Cardiac muscle cell (in vitro differentiated cells and primary cell): ENCODE measurements at regions not wholly inside any gene's neighbourhood (a gene's known extent, or its start where the extent isn't known, plus 50 kb on each side); places are given as distances from the start of the nearest gene placed in this dataset.

ENCODE experiments used
- DNase-seq, 2 donors: peaks; one replicate each; pipeline versions ENCODE4 v3.0.0 to v3.0.0-alpha.2; 2010 to 2017; ENCODE audit warnings: low read depth in 1 of 2, low spot score in 1 of 2
- H3K27ac ChIP-seq: fragments of 200-600 bp; sonication (generic); 2 replicates; pipeline ENCODE4 v1.5.1; 2016
- H3K27me3 ChIP-seq: fragments of 200-600 bp; sonication (generic); 2 replicates; pipeline ENCODE4 v1.6.0; 2016; ENCODE audit warnings: control low read depth
- H3K36me3 ChIP-seq: fragments of 200-600 bp; sonication (generic); 2 replicates; pipeline ENCODE4 v1.5.1; 2016; ENCODE audit warnings: control low read depth
- H3K4me1 ChIP-seq: fragments of 200-600 bp; sonication (generic); 2 replicates; pipeline ENCODE4 v1.8.1; 2017; ENCODE audit warnings: low read depth, mild to moderate bottlenecking, mixed run types
- H3K4me3 ChIP-seq: fragments of 200-600 bp; sonication (generic); 2 replicates; pipeline ENCODE4 v1.5.1; 2016; ENCODE audit warnings: mild to moderate bottlenecking
- H3K9me3 ChIP-seq: fragments of 200-600 bp; sonication (generic); 2 replicates; pipeline ENCODE4 v1.5.1; 2017; ENCODE audit warnings: low read depth, mild to moderate bottlenecking, control low read depth
- CTCF ChIP-seq: IDR thresholded peaks from 2 replicates; pipeline ENCODE4 v1.5.1; 2012; ENCODE audit warnings: low read depth, mild to moderate bottlenecking, low read length

GRCh38 chr5:4570047-4570995 is 569.8 kb upstream of the ADAMTS16 start:
- DNase-seq: no peak

GRCh38 chr5:4571248-4571948 is 568.7 kb upstream of the ADAMTS16 start:
- Histone ChIP-seq H3K36me3 (no peaks in the 10 kb centered on the region), H3K9me3 (no peaks in the 10 kb centered on the region), H3K27ac (no peak overlapping the region), H3K27me3 (no peaks in the 10 kb centered on the region), H3K4me1 (no peaks in the 10 kb centered on the region), H3K4me3 (no peak overlapping the region)
- no peak for DNase-seq
- TF ChIP-seq CTCF: no peak

More at GRCh38 chr5:4570047-4570995, 569.8 kb upstream of the ADAMTS16 start:
- no peak for TF ChIP-seq CTCF
- H3K4me3 ChIP-seq: no peak overlapping the region
- no peaks in the 10 kb centered on the region for H3K9me3 ChIP-seq
- no peak overlapping the region for H3K27ac ChIP-seq
- H3K36me3 ChIP-seq: no peaks in the 10 kb centered on the region
- no peaks in the 10 kb centered on the region for H3K27me3 ChIP-seq
- H3K4me1 ChIP-seq: no peaks in the 10 kb centered on the region

- no peak overlapping the region for H3K27ac ChIP-seq
- no peaks in the 10 kb centered on the region for H3K4me1 ChIP-seq
- no peak for DNase-seq
- no peaks in the 10 kb centered on the region for H3K36me3 ChIP-seq
- no peaks in the 10 kb centered on the region for H3K9me3 ChIP-seq
- no peaks in the 10 kb centered on the region for H3K27me3 ChIP-seq
- no peak for TF ChIP-seq CTCF
- H3K4me3 ChIP-seq: no peak overlapping the region
Observed at GRCh38 chr5:4572311-4573100, 567.6 kb upstream of the ADAMTS16 start.

GRCh38 chr5:4575608-4576007 is 564.5 kb upstream of the ADAMTS16 start:
- H3K4me3 ChIP-seq: no peak overlapping the region
- TF ChIP-seq CTCF: no peak

DNA sequence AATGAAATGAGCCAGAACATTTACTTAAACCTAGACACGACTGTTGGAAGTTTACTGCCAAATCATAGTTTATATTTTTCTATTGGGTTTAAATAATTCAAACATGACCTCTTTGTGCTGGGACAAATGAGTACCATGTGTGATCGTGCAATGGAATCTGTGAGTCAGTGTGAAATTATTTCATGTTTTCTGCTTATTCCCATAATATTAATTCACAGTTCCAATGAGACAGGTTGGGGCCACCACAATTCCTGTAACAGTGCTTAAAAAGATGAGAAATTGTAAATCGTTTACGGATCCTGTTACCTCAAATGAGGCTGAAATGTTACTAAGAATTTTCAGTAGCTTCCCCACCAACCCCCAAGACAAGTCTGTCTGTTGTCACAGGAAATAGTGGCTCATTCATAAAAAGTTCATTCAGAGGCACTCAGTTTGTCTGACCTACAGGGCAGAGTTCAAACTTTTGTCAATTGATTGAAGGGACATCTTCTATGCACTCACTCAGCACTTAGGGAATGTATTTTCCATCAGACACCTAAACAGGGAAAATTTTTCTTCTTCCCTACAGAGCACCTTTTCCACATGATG is 563.9 kb upstream of the ADAMTS16 start:
- no peaks in the 10 kb centered on the region for H3K4me1 ChIP-seq
- no peaks in the 10 kb centered on the region for H3K36me3 ChIP-seq
- H3K27ac ChIP-seq: no peak overlapping the region
- no peaks in the 10 kb centered on the region for H3K27me3 ChIP-seq
- TF ChIP-seq CTCF: no peak
- no peak for DNase-seq
- no peaks in the 10 kb centered on the region for H3K9me3 ChIP-seq
- no peak overlapping the region for H3K4me3 ChIP-seq

More at GRCh38 chr5:4575608-4576007, 564.5 kb upstream of the ADAMTS16 start:
- H3K4me1 ChIP-seq: no peaks in the 10 kb centered on the region
- H3K27ac ChIP-seq: no peak overlapping the region
- no peaks in the 10 kb centered on the region for H3K36me3 ChIP-seq
- no peaks in the 10 kb centered on the region for H3K9me3 ChIP-seq
- no peaks in the 10 kb centered on the region for H3K27me3 ChIP-seq
- DNase-seq: no peak
